ENCODE measurements at regions not wholly inside any gene's neighbourhood (a gene's known extent, or its start where the extent isn't known, plus 50 kb on each side); places are given as distances from the start of the nearest gene placed in this dataset.

DNA sequence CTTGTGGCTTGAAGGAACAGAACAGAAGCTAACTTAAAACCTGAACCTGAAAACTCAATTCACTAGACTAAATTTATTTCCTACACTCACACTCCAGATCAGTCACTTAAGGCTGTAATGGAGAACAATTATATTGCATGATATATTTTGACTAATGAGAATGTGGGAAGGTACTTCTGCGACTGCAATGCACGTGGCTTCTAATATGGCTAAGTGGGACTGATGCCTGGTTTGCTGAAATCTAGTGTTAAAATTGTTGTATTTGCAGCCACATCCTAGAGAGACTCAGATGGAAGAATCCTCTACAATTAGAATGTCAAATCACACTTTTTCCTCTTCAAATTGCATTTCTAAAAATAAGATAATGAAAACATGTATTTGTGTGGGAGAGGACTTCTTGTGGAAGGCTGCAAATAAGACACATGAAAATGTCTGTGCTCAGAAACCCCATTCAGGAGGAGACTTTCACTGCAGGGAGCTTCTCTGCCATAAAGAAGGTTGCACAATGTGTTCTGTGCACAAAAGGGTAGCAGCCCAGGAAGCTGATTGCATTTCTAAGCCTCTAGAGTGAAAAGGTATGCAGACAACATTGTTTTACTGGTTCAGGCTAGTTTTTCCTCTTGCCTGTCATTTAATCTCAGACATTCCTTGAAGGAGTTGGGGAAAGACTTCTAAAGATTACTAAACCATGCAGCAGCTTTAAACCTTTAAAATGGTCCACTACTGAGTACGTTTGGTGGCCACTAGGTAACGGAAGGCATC is 224.3 kb downstream of the NEDD1 start:
- Histone ChIP-seq H3K36me3 (replicated peaks in 1 of 2; ENCODE audit: control insufficient read depth in 1 of 2, insufficient read depth in 2 of 2, low read length in 1 of 2) (no peaks in the 10 kb centered on the region), H3K27me3 (ENCODE audit: insufficient read depth) (no peaks in the 10 kb centered on the region), H3K4me2 (no peak overlapping the region), H3K4me1 (ENCODE audit: control insufficient read depth in 1 of 2, insufficient read depth in 2 of 2, low read depth in 1 of 2, low read length in 1 of 2) (no peaks in the 10 kb centered on the region), H3K79me2 (ENCODE audit: insufficient read depth) (no peaks in the 10 kb centered on the region), H2AFZ (ENCODE audit: low read depth) (no peak overlapping the region), H3K9me3 (no peaks in the 10 kb centered on the region), H3K27ac (ENCODE audit: low read depth in 2 of 2, low read length in 1 of 2) (no peak overlapping the region), H3K9ac (no peak overlapping the region), H3K4me3 (ENCODE audit: low read depth in 2 of 2, low read length in 1 of 2) (no peak overlapping the region), H4K20me1 (ENCODE audit: insufficient read depth) (no peaks in the 10 kb centered on the region), H3F3A (replicated peaks; ENCODE audit: insufficient read depth) (no peaks in the 10 kb centered on the region), H3K9me2 (no peaks in the 10 kb centered on the region)
- WGBS (ENCODE audit: low lambda C conversion rate) = 6% methylated on average over 4 of the region's 4 CpGs
- TF ChIP-seq MXI1 (IDR thresholded peaks at IDR 0.05; ENCODE audit: low read depth, low read length) (no peak), RFX5 (IDR thresholded peaks at IDR 0.05; ENCODE audit: low read length) (no peak), GATA2 (CRISPR knock-in tag; IDR thresholded peaks at IDR 0.05) (no peak), CHD2 (IDR thresholded peaks at IDR 0.05; ENCODE audit: low read length, partially characterized antibody) (no peak), FOXM1 (IDR thresholded peaks at IDR 0.05; ENCODE audit: low read depth) (no peak), JUND (IDR thresholded peaks at IDR 0.05) (no peak), TEAD4 (IDR thresholded peaks at IDR 0.05; ENCODE audit: borderline replicate concordance, insufficient read depth) (no peak), FOXJ3 (CRISPR knock-in tag; IDR thresholded peaks at IDR 0.05) (no peak), RAD21 (IDR thresholded peaks at IDR 0.05; ENCODE audit: low read length) (no peak)
- TF ChIP-seq, protein P1, sequence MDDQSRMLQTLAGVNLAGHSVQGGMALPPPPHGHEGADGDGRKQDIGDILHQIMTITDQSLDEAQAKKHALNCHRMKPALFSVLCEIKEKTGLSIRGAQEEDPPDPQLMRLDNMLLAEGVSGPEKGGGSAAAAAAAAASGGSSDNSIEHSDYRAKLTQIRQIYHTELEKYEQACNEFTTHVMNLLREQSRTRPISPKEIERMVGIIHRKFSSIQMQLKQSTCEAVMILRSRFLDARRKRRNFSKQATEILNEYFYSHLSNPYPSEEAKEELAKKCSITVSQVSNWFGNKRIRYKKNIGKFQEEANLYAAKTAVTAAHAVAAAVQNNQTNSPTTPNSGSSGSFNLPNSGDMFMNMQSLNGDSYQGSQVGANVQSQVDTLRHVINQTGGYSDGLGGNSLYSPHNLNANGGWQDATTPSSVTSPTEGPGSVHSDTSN (IDR thresholded peaks at IDR 0.05) = no peak
- TF ChIP-seq, protein P2, sequence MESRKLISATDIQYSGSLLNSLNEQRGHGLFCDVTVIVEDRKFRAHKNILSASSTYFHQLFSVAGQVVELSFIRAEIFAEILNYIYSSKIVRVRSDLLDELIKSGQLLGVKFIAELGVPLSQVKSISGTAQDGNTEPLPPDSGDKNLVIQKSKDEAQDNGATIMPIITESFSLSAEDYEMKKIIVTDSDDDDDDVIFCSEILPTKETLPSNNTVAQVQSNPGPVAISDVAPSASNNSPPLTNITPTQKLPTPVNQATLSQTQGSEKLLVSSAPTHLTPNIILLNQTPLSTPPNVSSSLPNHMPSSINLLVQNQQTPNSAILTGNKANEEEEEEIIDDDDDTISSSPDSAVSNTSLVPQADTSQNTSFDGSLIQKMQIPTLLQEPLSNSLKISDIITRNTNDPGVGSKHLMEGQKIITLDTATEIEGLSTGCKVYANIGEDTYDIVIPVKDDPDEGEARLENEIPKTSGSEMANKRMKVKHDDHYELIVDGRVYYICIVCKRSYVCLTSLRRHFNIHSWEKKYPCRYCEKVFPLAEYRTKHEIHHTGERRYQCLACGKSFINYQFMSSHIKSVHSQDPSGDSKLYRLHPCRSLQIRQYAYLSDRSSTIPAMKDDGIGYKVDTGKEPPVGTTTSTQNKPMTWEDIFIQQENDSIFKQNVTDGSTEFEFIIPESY (IDR thresholded peaks at IDR 0.05; ENCODE audit: borderline replicate concordance, low read depth) = no peak
- TF ChIP-seq, protein P3, sequence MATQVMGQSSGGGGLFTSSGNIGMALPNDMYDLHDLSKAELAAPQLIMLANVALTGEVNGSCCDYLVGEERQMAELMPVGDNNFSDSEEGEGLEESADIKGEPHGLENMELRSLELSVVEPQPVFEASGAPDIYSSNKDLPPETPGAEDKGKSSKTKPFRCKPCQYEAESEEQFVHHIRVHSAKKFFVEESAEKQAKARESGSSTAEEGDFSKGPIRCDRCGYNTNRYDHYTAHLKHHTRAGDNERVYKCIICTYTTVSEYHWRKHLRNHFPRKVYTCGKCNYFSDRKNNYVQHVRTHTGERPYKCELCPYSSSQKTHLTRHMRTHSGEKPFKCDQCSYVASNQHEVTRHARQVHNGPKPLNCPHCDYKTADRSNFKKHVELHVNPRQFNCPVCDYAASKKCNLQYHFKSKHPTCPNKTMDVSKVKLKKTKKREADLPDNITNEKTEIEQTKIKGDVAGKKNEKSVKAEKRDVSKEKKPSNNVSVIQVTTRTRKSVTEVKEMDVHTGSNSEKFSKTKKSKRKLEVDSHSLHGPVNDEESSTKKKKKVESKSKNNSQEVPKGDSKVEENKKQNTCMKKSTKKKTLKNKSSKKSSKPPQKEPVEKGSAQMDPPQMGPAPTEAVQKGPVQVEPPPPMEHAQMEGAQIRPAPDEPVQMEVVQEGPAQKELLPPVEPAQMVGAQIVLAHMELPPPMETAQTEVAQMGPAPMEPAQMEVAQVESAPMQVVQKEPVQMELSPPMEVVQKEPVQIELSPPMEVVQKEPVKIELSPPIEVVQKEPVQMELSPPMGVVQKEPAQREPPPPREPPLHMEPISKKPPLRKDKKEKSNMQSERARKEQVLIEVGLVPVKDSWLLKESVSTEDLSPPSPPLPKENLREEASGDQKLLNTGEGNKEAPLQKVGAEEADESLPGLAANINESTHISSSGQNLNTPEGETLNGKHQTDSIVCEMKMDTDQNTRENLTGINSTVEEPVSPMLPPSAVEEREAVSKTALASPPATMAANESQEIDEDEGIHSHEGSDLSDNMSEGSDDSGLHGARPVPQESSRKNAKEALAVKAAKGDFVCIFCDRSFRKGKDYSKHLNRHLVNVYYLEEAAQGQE (IDR thresholded peaks at IDR 0.05; ENCODE audit: low read depth, low read length) = no peak
- TF ChIP-seq, protein P4, sequence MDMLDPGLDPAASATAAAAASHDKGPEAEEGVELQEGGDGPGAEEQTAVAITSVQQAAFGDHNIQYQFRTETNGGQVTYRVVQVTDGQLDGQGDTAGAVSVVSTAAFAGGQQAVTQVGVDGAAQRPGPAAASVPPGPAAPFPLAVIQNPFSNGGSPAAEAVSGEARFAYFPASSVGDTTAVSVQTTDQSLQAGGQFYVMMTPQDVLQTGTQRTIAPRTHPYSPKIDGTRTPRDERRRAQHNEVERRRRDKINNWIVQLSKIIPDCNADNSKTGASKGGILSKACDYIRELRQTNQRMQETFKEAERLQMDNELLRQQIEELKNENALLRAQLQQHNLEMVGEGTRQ (IDR thresholded peaks at IDR 0.05; ENCODE audit: borderline replicate concordance, low read depth, low read length) = no peak
- DNase-seq = no peak
- ChIA-PET CTCF (no interaction called here), POLR2A (no interaction called here)
